ENCODE measurements at regions not wholly inside any gene's neighbourhood (a gene's known extent, or its start where the extent isn't known, plus 50 kb on each side); places are given as distances from the start of the nearest gene placed in this dataset.

DNA sequence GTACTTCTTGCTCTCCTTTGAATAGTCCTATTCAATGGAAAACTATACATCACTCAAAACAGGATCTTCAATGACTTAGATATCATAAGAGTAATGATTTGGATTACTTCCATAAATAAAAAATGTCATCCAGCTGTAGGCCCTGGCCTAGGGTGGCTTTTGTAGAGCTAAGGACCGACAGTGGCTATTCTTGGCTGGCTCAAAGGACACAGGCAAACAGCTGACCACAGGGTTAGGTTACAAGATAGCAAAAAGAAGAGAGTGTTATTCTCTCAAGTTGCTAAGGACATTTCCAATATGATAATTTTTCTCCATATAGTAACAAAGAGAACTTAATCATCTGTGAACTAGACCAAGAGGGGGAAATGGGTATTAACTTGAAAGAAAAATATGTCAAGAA is 495.1 kb downstream of the PLPP3 start:
- DNase-seq (ENCODE audit: low read depth in 1 of 2, low spot score in 1 of 2), result no peak

- DNase-seq (ENCODE audit: low read depth in 1 of 2, low spot score in 1 of 2), result no peak
Measured at GRCh38 chr1:56081736-56082135, 497.6 kb downstream of the PLPP3 start.

GRCh38 chr1:56081173-56081572 is 498.2 kb downstream of the PLPP3 start:
- DNase-seq (ENCODE audit: low read depth in 1 of 2, low spot score in 1 of 2), result no peak

- no peak for DNase-seq (ENCODE audit: low read depth in 1 of 2, low spot score in 1 of 2)
Measured at GRCh38 chr1:56080123-56080522, 499.2 kb downstream of the PLPP3 start.

DNA sequence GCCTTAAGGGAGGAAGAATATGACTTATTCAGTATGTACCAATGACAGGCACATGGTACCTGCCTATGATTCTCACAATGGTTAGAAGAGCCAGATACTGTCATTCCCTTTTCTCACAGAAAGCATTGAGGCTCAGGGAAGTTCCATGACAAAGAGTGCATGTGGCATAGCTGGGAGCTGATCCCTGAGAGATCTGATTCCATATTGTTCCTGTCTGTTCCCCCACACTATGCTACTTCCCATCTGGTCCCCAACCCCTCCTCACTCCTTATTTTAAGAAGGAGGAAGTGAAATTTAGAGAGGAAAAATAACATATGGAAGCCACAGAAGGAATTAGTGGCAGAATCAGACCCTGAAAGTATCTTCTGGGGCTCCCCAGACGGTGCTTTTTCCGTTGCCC is 500.0 kb downstream of the PLPP3 start:
- DNase-seq (ENCODE audit: low read depth in 1 of 2, low spot score in 1 of 2), result no peak

- no peak for DNase-seq (ENCODE audit: low read depth in 1 of 2, low spot score in 1 of 2)
Measured at GRCh38 chr1:56077206-56077605, 502.2 kb downstream of the PLPP3 start.

- DNase-seq (ENCODE audit: low read depth in 1 of 2, low spot score in 1 of 2), result no peak
Measured at GRCh38 chr1:56074007-56074651, 505.2 kb downstream of the PLPP3 start.

GRCh38 chr1:56073614-56074006 is 505.8 kb downstream of the PLPP3 start:
- DNase-seq (ENCODE audit: low read depth in 1 of 2, low spot score in 1 of 2), result no peak

- no peak for DNase-seq (ENCODE audit: low read depth in 1 of 2, low spot score in 1 of 2)
Measured at GRCh38 chr1:56073206-56073605, 506.2 kb downstream of the PLPP3 start.

GRCh38 chr1:56072310-56072709 is 507.1 kb downstream of the PLPP3 start:
- no peak for DNase-seq (ENCODE audit: low read depth in 1 of 2, low spot score in 1 of 2)

- DNase-seq (ENCODE audit: low read depth in 1 of 2, low spot score in 1 of 2), result no peak
Measured at GRCh38 chr1:56071351-56071750, 508.0 kb downstream of the PLPP3 start.

DNA sequence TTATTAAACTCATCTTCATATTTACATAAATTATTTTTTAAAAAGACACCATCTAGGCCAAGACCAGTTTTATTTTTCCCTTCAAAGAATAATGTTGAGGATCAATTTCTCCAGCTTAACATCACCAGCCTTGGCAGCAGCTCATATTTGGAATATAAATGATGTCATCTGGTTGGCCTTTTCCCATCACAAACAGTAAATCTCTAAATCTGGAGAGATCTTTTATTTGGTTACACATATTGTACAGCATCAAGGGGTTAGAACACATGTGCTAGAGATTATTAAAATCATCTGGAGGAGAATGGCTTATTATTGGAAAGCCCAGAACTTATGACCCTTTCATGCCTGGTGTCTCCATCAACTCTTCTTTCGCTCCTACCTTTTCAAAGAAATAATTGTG is 508.8 kb downstream of the PLPP3 start:
- DNase-seq (ENCODE audit: low read depth in 1 of 2, low spot score in 1 of 2), result no peak

DNA sequence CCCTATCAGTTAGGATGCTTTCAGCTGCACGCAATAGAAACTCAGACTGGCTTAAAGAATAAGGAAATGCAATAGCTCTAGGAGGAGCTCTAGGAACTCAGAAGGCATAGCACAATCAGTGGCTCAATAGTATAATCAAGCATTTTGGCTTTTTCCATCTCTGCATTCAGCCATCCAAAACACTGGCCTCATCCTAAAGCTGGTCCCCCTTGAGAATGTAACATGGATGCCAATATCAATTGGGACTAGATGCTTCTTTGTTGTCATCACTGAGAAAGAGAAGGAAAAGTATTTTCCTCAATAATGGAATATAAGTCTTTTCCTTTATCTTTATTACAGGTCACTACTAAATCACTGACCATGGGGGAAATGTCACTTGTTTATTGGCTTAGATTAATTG is 509.5 kb downstream of the PLPP3 start:
- DNase-seq (ENCODE audit: low read depth in 1 of 2, low spot score in 1 of 2), result no peak

- no peak for DNase-seq (ENCODE audit: low read depth in 1 of 2, low spot score in 1 of 2)
Measured at GRCh38 chr1:56068908-56069307, 510.5 kb downstream of the PLPP3 start.

- no peak for DNase-seq (ENCODE audit: low read depth in 1 of 2, low spot score in 1 of 2)
Measured at GRCh38 chr1:56068210-56068609, 511.2 kb downstream of the PLPP3 start.

DNA sequence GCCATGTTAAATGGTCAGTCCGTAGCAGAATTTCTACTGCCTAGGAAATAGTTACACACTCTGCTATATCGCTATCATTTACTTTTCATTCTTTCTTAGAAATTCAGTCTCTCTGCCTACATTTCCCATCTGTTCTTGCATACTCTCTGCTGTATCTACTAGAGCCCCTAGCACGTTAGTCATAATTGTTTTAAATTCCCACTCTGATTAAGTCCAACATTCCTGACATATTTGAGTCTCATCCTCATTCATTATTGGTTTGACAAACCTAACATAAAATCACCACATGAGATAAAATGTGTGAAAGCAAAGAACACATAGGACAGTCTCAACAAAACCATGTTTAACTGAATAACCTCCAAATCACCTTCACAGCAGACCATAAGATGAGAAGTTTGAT is 513.6 kb downstream of the PLPP3 start:
- DNase-seq (ENCODE audit: low read depth in 1 of 2, low spot score in 1 of 2), result no peak

GRCh38 chr1:56064705-56065104 is 514.7 kb downstream of the PLPP3 start:
- no peak for DNase-seq (ENCODE audit: low read depth in 1 of 2, low spot score in 1 of 2)

DNA sequence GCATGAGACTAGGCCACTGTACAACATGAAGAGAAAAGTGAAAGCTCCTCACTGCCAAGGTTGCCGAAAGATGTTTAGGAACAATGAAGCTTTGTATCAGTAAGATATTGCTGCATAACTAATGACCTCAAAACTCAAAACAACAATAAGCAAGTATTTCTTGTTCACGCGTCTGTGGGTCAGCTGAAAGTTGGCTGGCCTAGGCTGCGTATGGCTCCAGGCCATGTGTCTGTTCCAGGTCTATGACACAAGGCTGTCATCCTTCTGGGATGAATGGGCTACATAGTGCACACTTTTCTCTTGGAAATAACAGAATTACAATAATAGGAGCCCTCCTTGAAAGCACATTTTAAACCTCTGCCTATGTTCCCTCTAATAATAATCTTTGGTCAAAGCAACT is 515.9 kb downstream of the PLPP3 start:
- DNase-seq (ENCODE audit: low read depth in 1 of 2, low spot score in 1 of 2), result no peak

DNA sequence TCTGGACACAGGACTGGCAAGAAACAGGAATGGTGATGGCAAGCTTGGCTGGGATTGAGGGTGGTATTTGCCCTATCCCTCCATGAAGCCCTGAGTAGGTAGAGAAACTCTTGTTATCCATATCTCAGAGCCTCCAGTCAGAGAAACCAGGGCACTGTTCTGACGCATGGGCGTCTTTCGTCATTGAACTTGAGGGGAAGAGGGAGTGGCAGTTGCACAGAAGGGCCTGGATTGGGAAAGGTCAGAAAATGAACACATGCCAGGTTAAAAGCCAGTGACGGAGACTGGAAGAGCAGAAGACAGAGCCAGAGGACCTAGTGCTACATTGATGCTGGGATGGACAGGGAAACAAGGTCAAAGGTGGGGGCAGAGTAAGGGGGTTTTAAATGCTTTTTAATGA is 516.7 kb downstream of the PLPP3 start:
- no peak for DNase-seq (ENCODE audit: low read depth in 1 of 2, low spot score in 1 of 2)

- no peak for DNase-seq (ENCODE audit: low read depth in 1 of 2, low spot score in 1 of 2)
Measured at GRCh38 chr1:56061824-56062223, 517.5 kb downstream of the PLPP3 start.

DNA sequence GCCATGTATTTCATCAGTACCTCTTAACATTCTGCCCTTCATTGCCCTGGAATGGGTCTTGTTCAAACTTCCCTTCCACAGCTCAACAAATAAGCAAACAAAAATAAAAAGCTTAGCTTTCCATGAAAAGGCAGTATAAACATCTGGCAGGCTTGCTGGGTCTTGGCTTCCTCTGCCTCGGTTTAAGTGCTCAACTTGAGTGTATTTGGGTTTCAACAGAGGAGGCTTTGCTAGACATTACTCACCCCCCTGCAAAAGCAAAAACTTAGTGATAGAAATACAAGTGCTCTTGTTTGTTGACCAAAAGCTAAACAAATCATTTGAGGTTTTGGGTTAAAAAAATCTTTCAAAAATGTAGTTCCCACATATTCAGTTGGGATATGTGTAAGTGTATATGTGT is 518.5 kb downstream of the PLPP3 start:
- no peak for DNase-seq (ENCODE audit: low read depth in 1 of 2, low spot score in 1 of 2)

DNA sequence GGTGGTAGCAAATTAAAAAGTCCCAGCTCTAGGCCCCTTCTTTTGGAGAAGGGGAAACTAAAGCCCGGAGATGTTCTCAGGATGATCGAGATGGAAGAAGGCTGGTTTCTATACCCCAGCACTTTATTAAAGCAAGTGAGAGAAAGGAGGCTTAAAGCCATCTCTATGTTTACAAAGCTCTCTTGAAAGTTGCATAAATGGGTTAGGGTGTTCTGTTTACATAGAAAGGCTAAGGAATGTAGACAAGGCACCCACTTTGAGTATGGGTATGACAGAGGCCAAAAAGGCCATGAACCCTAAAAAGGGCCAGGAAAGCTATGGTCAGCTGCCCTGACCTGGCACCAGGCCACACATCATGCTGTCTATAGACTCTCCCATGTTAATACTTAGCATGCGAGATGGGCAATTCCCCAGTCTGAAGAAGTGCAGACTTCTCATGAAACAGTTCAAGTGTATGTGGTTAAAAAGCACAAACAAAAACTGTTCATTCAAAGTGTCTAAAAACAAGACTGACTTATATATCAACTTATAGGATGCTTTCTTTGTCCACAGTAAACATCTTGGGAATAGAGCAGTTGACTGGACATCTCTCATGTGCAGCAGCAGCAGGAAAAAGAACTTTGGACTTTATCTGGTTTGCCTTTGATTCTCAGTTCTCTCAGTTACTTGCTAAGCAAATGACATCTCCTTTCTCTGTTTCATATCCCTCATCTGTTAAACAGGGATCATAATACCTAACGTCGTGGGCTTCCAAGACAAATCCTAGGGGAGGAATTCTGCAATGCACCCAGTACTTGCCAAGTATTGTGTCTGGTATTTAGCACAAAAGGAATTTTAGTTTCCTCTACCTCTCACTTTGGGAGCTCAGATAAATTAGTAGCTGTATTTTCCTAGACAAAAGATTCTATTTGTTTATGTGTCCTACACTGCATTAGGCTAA is 521.6 kb downstream of the PLPP3 start:
- no peak for DNase-seq (ENCODE audit: low read depth in 1 of 2, low spot score in 1 of 2)
